ENCODE measurements at regions not wholly inside any gene's neighbourhood (a gene's known extent, or its start where the extent isn't known, plus 50 kb on each side); places are given as distances from the start of the nearest gene placed in this dataset.

- no peak for TF ChIP-seq CTCF (conservative IDR thresholded peaks at IDR 0.05; ENCODE audit: control insufficient read depth, insufficient read depth, low read depth, low read length)
- H3K4me3 ChIP-seq (ENCODE audit: control insufficient read depth, low read depth, low read length), result no peak overlapping the region
- DNase-seq (ENCODE audit: low read depth), result no peak
Observed at GRCh38 chr1:60899464-60899863, 182.9 kb upstream of the NFIA start.

GRCh38 chr1:60898987-60899386 lies 183.4 kb upstream of the NFIA start:
- no peak for TF ChIP-seq CTCF (conservative IDR thresholded peaks at IDR 0.05; ENCODE audit: control insufficient read depth, insufficient read depth, low read depth, low read length)
- no peak for DNase-seq (ENCODE audit: low read depth)
- H3K4me3 ChIP-seq (ENCODE audit: control insufficient read depth, low read depth, low read length), result no peak overlapping the region

- no peak for DNase-seq (ENCODE audit: low read depth)
- no peak for TF ChIP-seq CTCF (conservative IDR thresholded peaks at IDR 0.05; ENCODE audit: control insufficient read depth, insufficient read depth, low read depth, low read length)
Observed at GRCh38 chr1:60898413-60898812, 183.9 kb upstream of the NFIA start.

GRCh38 chr1:60896701-60897363 lies 185.5 kb upstream of the NFIA start:
- DNase-seq (ENCODE audit: low read depth), result no peak
- no peak overlapping the region for H3K4me3 ChIP-seq (ENCODE audit: control insufficient read depth, low read depth, low read length)
- no peak for TF ChIP-seq CTCF (conservative IDR thresholded peaks at IDR 0.05; ENCODE audit: control insufficient read depth, insufficient read depth, low read depth, low read length)

More at GRCh38 chr1:60898413-60898812, 183.9 kb upstream of the NFIA start:
- no peak overlapping the region for H3K4me3 ChIP-seq (ENCODE audit: control insufficient read depth, low read depth, low read length)

- TF ChIP-seq CTCF (conservative IDR thresholded peaks at IDR 0.05; ENCODE audit: control insufficient read depth, insufficient read depth, low read depth, low read length), result no peak
- H3K4me3 ChIP-seq (ENCODE audit: control insufficient read depth, low read depth, low read length), result no peak overlapping the region
- no peak for DNase-seq (ENCODE audit: low read depth)
Observed at GRCh38 chr1:60895701-60896100, 186.7 kb upstream of the NFIA start.

GRCh38 chr1:60895252-60895651 lies 187.1 kb upstream of the NFIA start:
- H3K4me3 ChIP-seq (ENCODE audit: control insufficient read depth, low read depth, low read length), result no peak overlapping the region
- TF ChIP-seq CTCF (conservative IDR thresholded peaks at IDR 0.05; ENCODE audit: control insufficient read depth, insufficient read depth, low read depth, low read length), result no peak
- DNase-seq (ENCODE audit: low read depth), result no peak

- no peak for DNase-seq (ENCODE audit: low read depth)
- TF ChIP-seq CTCF (conservative IDR thresholded peaks at IDR 0.05; ENCODE audit: control insufficient read depth, insufficient read depth, low read depth, low read length), result no peak
- no peak overlapping the region for H3K4me3 ChIP-seq (ENCODE audit: control insufficient read depth, low read depth, low read length)
Observed at GRCh38 chr1:60894741-60895140, 187.6 kb upstream of the NFIA start.

Measured in fibroblast of mammary gland (primary cell).